ENCODE measurements at regions not wholly inside any gene's neighbourhood (a gene's known extent, or its start where the extent isn't known, plus 50 kb on each side); places are given as distances from the start of the nearest gene placed in this dataset.

DNA sequence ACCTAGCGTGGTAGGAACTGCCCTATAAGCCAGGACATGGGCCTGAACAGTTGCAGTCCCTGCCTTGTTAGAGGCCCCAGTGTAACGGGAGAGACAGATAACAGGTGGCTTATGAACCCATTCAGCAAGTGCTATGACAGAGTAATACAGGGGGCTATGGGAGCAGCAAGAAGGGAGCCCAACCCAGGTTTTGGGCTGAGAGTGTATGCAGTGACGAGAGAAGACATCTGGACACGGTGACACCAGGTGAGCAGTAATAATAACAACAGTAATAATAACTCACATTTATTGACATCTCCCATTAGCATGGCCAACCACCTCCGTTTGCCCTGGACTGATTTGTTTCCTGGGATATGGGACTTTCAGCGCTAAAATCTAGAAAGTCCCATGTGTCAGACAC, 100.8 kb downstream of the IRX5 start (continued):
- TF ChIP-seq, protein P1, sequence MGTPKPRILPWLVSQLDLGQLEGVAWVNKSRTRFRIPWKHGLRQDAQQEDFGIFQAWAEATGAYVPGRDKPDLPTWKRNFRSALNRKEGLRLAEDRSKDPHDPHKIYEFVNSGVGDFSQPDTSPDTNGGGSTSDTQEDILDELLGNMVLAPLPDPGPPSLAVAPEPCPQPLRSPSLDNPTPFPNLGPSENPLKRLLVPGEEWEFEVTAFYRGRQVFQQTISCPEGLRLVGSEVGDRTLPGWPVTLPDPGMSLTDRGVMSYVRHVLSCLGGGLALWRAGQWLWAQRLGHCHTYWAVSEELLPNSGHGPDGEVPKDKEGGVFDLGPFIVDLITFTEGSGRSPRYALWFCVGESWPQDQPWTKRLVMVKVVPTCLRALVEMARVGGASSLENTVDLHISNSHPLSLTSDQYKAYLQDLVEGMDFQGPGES (IDR thresholded peaks at IDR 0.05; ENCODE audit: low read depth, low read length) = no peak
- TF ChIP-seq, protein P2, sequence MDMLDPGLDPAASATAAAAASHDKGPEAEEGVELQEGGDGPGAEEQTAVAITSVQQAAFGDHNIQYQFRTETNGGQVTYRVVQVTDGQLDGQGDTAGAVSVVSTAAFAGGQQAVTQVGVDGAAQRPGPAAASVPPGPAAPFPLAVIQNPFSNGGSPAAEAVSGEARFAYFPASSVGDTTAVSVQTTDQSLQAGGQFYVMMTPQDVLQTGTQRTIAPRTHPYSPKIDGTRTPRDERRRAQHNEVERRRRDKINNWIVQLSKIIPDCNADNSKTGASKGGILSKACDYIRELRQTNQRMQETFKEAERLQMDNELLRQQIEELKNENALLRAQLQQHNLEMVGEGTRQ (IDR thresholded peaks at IDR 0.05; ENCODE audit: borderline replicate concordance, low read depth, low read length) = no peak
- no peak for TF ChIP-seq FOXJ3 (CRISPR knock-in tag; IDR thresholded peaks at IDR 0.05)
- TF ChIP-seq SIN3A (IDR thresholded peaks at IDR 0.05; ENCODE audit: borderline replicate concordance, low read depth, low read length) = no peak
- TF ChIP-seq TCF12 (IDR thresholded peaks at IDR 0.05) = no peak
- TF ChIP-seq RFX5 (IDR thresholded peaks at IDR 0.05; ENCODE audit: low read length) = no peak
- no peak for TF ChIP-seq MXI1 (IDR thresholded peaks at IDR 0.05; ENCODE audit: low read depth, low read length)
- TF ChIP-seq JUND (IDR thresholded peaks at IDR 0.05) = no peak

DNA sequence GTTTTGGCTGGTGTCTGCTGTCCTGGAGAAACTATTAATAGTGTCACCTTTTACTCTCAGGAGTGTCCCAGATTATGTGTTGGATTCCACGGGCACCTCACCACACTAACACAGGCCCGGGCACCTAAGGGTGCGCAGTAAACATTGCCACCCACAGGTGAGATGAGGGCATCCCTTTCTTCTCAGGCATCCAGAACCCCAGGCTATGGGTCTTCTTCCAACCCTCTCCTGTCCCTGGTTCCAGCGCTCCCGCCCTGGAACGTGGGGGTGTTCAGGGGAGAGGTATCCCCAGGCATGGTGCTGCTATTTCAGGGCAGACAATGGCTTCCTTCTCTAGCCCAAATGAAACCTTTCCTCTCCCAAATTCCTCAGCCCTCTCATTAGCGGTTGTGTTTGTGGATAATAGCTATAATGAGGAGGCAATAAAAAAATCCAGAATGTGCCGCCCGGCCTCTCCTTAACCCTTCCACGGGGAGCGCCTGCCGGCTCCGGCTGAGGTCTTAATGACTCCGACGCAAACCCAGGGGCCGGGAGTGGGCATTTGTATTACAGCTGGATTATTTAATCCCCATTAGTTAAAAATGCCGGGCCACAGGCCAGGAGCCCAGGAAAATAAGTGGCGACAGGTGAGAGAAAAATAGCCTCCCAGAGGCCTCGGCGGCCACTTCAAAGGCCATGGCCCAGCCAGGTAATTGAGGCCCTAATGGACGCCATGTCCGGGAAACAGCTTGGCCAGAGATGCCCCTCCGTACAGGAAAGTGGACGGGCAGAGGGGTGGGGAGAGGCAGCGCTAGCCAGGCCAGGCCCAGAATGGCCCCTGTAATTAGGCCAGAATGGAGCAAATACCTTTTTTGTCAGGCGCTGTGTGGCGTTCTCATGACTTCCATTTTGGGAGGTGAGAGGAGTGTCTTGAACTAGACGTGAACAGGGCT, 102.8 kb downstream of the IRX5 start:
- Histone ChIP-seq H3K9me3 (no peaks in the 10 kb centered on the region), H3K36me3 (replicated peaks in 1 of 2; ENCODE audit: control insufficient read depth in 1 of 2, insufficient read depth in 2 of 2, low read length in 1 of 2) (no peaks in the 10 kb centered on the region), H4K20me1 (ENCODE audit: insufficient read depth) (no peaks in the 10 kb centered on the region), H2AFZ (ENCODE audit: low read depth) (no peak overlapping the region), H3K4me1 (ENCODE audit: control insufficient read depth in 1 of 2, insufficient read depth in 2 of 2, low read depth in 1 of 2, low read length in 1 of 2) (peaks cover 0 to 5% of the 10 kb centered on the region in 2 experiments; a peak in 2 of 4 replicates), H3K79me2 (ENCODE audit: insufficient read depth) (no peaks in the 10 kb centered on the region), H3K27me3 (ENCODE audit: insufficient read depth) (no peaks in the 10 kb centered on the region), H3K9ac (no peak overlapping the region), H3K4me3 (ENCODE audit: low read depth in 2 of 2, low read length in 1 of 2) (no peak overlapping the region), H3F3A (replicated peaks; ENCODE audit: insufficient read depth) (peaks cover 2% of the 10 kb centered on the region), H3K27ac (ENCODE audit: low read depth in 2 of 2, low read length in 1 of 2) (no peak overlapping the region), H3K9me2 (no peaks in the 10 kb centered on the region), H3K4me2 (no peak overlapping the region)
- ChIA-PET CTCF (interaction anchor here (0.6 to 2.3 kb wide), 5 partner anchors 71 to 338 kb away, joined by 3 to 15 read pairs (median 3); partner anchors contain the start of gene IRX6), POLR2A (no interaction called here)
- no peak for TF ChIP-seq POLR2AphosphoS5 (IDR thresholded peaks at IDR 0.05; ENCODE audit: low read depth, low read length)
- TF ChIP-seq, protein P3, sequence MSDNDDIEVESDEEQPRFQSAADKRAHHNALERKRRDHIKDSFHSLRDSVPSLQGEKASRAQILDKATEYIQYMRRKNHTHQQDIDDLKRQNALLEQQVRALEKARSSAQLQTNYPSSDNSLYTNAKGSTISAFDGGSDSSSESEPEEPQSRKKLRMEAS (IDR thresholded peaks at IDR 0.05; ENCODE audit: low read depth) = no peak
- no peak for TF ChIP-seq TEAD4 (IDR thresholded peaks at IDR 0.05; ENCODE audit: borderline replicate concordance, insufficient read depth)
- no peak for TF ChIP-seq YY1 (IDR thresholded peaks at IDR 0.05; ENCODE audit: low read depth)
- no peak for TF ChIP-seq GATA2 (CRISPR knock-in tag; IDR thresholded peaks at IDR 0.05)
- no peak for TF ChIP-seq RFX5 (IDR thresholded peaks at IDR 0.05; ENCODE audit: low read length)
- TF ChIP-seq, protein P2 (IDR thresholded peaks at IDR 0.05; ENCODE audit: borderline replicate concordance, low read depth, low read length) = no peak
- TF ChIP-seq GABPA (IDR thresholded peaks at IDR 0.05; ENCODE audit: low read depth) = no peak
- no peak for TF ChIP-seq RCOR1 (IDR thresholded peaks at IDR 0.05; ENCODE audit: low read length)
- TF ChIP-seq TAF1 (IDR thresholded peaks at IDR 0.05; ENCODE audit: borderline replicate concordance, low read depth, low read length) = no peak
- TF ChIP-seq FOXJ3 (CRISPR knock-in tag; IDR thresholded peaks at IDR 0.05) = no peak
- no peak for TF ChIP-seq MEF2A (IDR thresholded peaks at IDR 0.05; ENCODE audit: borderline replicate concordance, low read depth)
- TF ChIP-seq CHD2 (IDR thresholded peaks at IDR 0.05; ENCODE audit: low read length, partially characterized antibody) = no peak
- no peak for TF ChIP-seq SIN3A (IDR thresholded peaks at IDR 0.05; ENCODE audit: borderline replicate concordance, low read depth, low read length)
- DNase-seq = no peak
- 71% methylated on average over 25 of the region's 28 CpGs for WGBS (ENCODE audit: low lambda C conversion rate)

Data from SK-N-SH (cell line).